C4-2B (cell line): ENCODE measurements at regions not wholly inside any gene's neighbourhood (a gene's known extent, or its start where the extent isn't known, plus 50 kb on each side); places are given as distances from the start of the nearest gene placed in this dataset.
"Not testable (repeated sequence)": the region's sequence is repeated elsewhere in the genome, so short reads cannot be mapped to it uniquely, and the experiment has no call there.

Experiments
- CTCF ChIP-seq: fragments of 450-650 bp; conservative IDR thresholded peaks from 2 replicates; pipeline ENCODE4 v1.5.1; 2017; ENCODE audit warnings: mild to moderate bottlenecking
- ZFX ChIP-seq: fragments of 450-650 bp; IDR thresholded peaks from 2 replicates; pipeline ENCODE4 v1.6.1; 2017

GRCh38 chrX:1880884-1881817, 266.3 kb downstream of the ASMT start:
- not testable (repeated sequence) for TF ChIP-seq CTCF, ZFX
